Loucy (cell line): ENCODE measurements at regions not wholly inside any gene's neighbourhood (a gene's known extent, or its start where the extent isn't known, plus 50 kb on each side); places are given as distances from the start of the nearest gene placed in this dataset.

Experiments
- H2AFZ ChIP-seq: fragments of 200-600 bp; sonication (generic); 2 replicates; pipeline ENCODE4 v1.6.0; 2016; ENCODE audit warnings: antibody characterized with exemption, mild to moderate bottlenecking, low read length, moderate library complexity
- H3F3A ChIP-seq: fragments of 200-600 bp; 2 replicates; pipeline ENCODE4 v1.6.0; 2016; ENCODE audit warnings: antibody characterized with exemption, low read depth, mild to moderate bottlenecking
- H3K27me3 ChIP-seq: fragments of 200-600 bp; sonication (generic); 2 replicates; pipeline ENCODE4 v1.6.1; 2014; ENCODE audit warnings: low read length, mild to moderate bottlenecking; ENCODE audit not compliant: insufficient read depth, poor library complexity, severe bottlenecking
- H3K36me3 ChIP-seq: fragments of 200-600 bp; sonication (generic); 2 replicates; pipeline ENCODE4 v1.6.1; 2016; ENCODE audit warnings: low read length; ENCODE audit not compliant: insufficient read depth
- H3K4me1 ChIP-seq: fragments of 200-600 bp; sonication (generic); 2 replicates; pipeline ENCODE4 v1.5.1; 2014; ENCODE audit warnings: low read length, mild to moderate bottlenecking; ENCODE audit not compliant: insufficient read depth, poor library complexity, severe bottlenecking
- H3K4me2 ChIP-seq: fragments of 200-600 bp; sonication (generic); 2 replicates; pipeline ENCODE4 v1.6.0; 2014; ENCODE audit warnings: antibody characterized with exemption, low read length, low read depth, mild to moderate bottlenecking; ENCODE audit not compliant: poor library complexity, severe bottlenecking
- H3K4me3 ChIP-seq: fragments of 200-600 bp; sonication (generic); 2 replicates; pipeline ENCODE4 v1.5.1; 2014; ENCODE audit warnings: low read length, mild to moderate bottlenecking, mixed read lengths; ENCODE audit not compliant: poor library complexity, severe bottlenecking
- H3K79me2 ChIP-seq: fragments of 200-600 bp; sonication (generic); 2 replicates; pipeline ENCODE4 v1.6.1; 2014; ENCODE audit warnings: low read length; ENCODE audit not compliant: insufficient read depth
- H3K9ac ChIP-seq: fragments of 200-600 bp; sonication (generic); 2 replicates; pipeline ENCODE4 v1.6.0; 2014; ENCODE audit warnings: mild to moderate bottlenecking, low read depth, low read length, moderate library complexity; ENCODE audit not compliant: poor library complexity, severe bottlenecking
- H3K9me2 ChIP-seq: fragments of 200-600 bp; sonication (generic); replicated peaks from 2 replicates; pipeline ENCODE4 v1.6.1; 2016; ENCODE audit warnings: low read depth, low read length, mixed read lengths
- H3K9me3 ChIP-seq: fragments of 200-600 bp; sonication (generic); 2 replicates; pipeline ENCODE4 v1.6.1; 2014; ENCODE audit warnings: mild to moderate bottlenecking, antibody characterized with exemption, low read length, low read depth; ENCODE audit not compliant: insufficient read depth
- H4K20me1 ChIP-seq: fragments of 200-600 bp; sonication (generic); 2 replicates; pipeline ENCODE4 v1.6.0; 2014; ENCODE audit warnings: antibody characterized with exemption, low read length, mild to moderate bottlenecking; ENCODE audit not compliant: insufficient read depth, poor library complexity, severe bottlenecking
- CTCF ChIP-seq: fragments of 200-600 bp; sonication (generic); conservative IDR thresholded peaks from 2 replicates; pipeline ENCODE4 v1.5.1; 2014; ENCODE audit warnings: mild to moderate bottlenecking, antibody characterized with exemption, low read length
- EZH2phosphoT487 ChIP-seq: fragments of 200-600 bp; IDR thresholded peaks from 2 replicates; pipeline ENCODE4 v1.6.1; 2018; ENCODE audit warnings: antibody characterized with exemption, mild to moderate bottlenecking, moderate library complexity, borderline replicate concordance

- Histone ChIP-seq H3F3A (no peaks in the 10 kb centered on the region), H3K27me3 (no peaks in the 10 kb centered on the region), H3K4me3 (no peak overlapping the region), H2AFZ (no peak overlapping the region), H3K36me3 (no peaks in the 10 kb centered on the region), H3K4me2 (no peak overlapping the region), H3K79me2 (no peaks in the 10 kb centered on the region), H4K20me1 (no peaks in the 10 kb centered on the region), H3K4me1 (no peaks in the 10 kb centered on the region), H3K9me3 (no peaks in the 10 kb centered on the region), H3K9ac (no peak overlapping the region), H3K9me2 (no peaks in the 10 kb centered on the region)
- TF ChIP-seq CTCF (no peak), EZH2phosphoT487 (no peak)
Measured at GRCh38 chr12:127628645-127629044, 638.3 kb upstream of the TMEM132C start.

GRCh38 chr12:127629066-127629820 lies 637.7 kb upstream of the TMEM132C start:
- no peaks in the 10 kb centered on the region for H3K27me3 ChIP-seq
- no peaks in the 10 kb centered on the region for H3K36me3 ChIP-seq
- H3K79me2 ChIP-seq: no peaks in the 10 kb centered on the region
- H3K4me3 ChIP-seq: no peak overlapping the region
- H3F3A ChIP-seq: no peaks in the 10 kb centered on the region
- TF ChIP-seq EZH2phosphoT487 (no peak), CTCF (no peak)
- H3K9me2 ChIP-seq: no peaks in the 10 kb centered on the region
- H2AFZ ChIP-seq: no peak overlapping the region
- H3K9me3 ChIP-seq: no peaks in the 10 kb centered on the region
- H3K9ac ChIP-seq: no peak overlapping the region
- no peak overlapping the region for H3K4me2 ChIP-seq
- H4K20me1 ChIP-seq: no peaks in the 10 kb centered on the region
- no peaks in the 10 kb centered on the region for H3K4me1 ChIP-seq

GRCh38 chr12:127632461-127632860 lies 634.5 kb upstream of the TMEM132C start:
- no peaks in the 10 kb centered on the region for H3K4me1 ChIP-seq
- H3K27me3 ChIP-seq: no peaks in the 10 kb centered on the region
- H3K36me3 ChIP-seq: no peaks in the 10 kb centered on the region
- TF ChIP-seq CTCF: no peak
- TF ChIP-seq EZH2phosphoT487: no peak
- H3K4me2 ChIP-seq: no peak overlapping the region
- H2AFZ ChIP-seq: no peak overlapping the region
- no peak overlapping the region for H3K9ac ChIP-seq
- no peaks in the 10 kb centered on the region for H3K9me2 ChIP-seq
- H3K79me2 ChIP-seq: no peaks in the 10 kb centered on the region
- H3K9me3 ChIP-seq: peaks cover 3% of the 10 kb centered on the region; the same call in 1 of the 2 replicates
- no peaks in the 10 kb centered on the region for H3F3A ChIP-seq
- no peak overlapping the region for H3K4me3 ChIP-seq
- no peaks in the 10 kb centered on the region for H4K20me1 ChIP-seq
